ENCODE measurements at regions not wholly inside any gene's neighbourhood (a gene's known extent, or its start where the extent isn't known, plus 50 kb on each side); places are given as distances from the start of the nearest gene placed in this dataset.

GRCh38 chr7:91801331-91801983, 79.0 kb downstream of the MTERF1 start:
- TF ChIP-seq, protein P1, sequence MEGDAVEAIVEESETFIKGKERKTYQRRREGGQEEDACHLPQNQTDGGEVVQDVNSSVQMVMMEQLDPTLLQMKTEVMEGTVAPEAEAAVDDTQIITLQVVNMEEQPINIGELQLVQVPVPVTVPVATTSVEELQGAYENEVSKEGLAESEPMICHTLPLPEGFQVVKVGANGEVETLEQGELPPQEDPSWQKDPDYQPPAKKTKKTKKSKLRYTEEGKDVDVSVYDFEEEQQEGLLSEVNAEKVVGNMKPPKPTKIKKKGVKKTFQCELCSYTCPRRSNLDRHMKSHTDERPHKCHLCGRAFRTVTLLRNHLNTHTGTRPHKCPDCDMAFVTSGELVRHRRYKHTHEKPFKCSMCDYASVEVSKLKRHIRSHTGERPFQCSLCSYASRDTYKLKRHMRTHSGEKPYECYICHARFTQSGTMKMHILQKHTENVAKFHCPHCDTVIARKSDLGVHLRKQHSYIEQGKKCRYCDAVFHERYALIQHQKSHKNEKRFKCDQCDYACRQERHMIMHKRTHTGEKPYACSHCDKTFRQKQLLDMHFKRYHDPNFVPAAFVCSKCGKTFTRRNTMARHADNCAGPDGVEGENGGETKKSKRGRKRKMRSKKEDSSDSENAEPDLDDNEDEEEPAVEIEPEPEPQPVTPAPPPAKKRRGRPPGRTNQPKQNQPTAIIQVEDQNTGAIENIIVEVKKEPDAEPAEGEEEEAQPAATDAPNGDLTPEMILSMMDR (IDR thresholded peaks at IDR 0.05; ENCODE audit: low read depth, low read length, poor library complexity, severe bottlenecking): no peak
- no peak for TF ChIP-seq EZH2phosphoT487 (IDR thresholded peaks at IDR 0.05; ENCODE audit: borderline replicate concordance, low read length)

Measured in DOHH2 (cell line).